VCaP (cell line): ENCODE measurements at regions not wholly inside any gene's neighbourhood (a gene's known extent, or its start where the extent isn't known, plus 50 kb on each side); places are given as distances from the start of the nearest gene placed in this dataset.

Source experiments
- H3K27ac ChIP-seq: fragments of 450-650 bp; 2 replicates; pipeline ENCODE4 v1.5.1; 2017
- TF ChIP-seq, protein P1 (sequence below): fragments of 450-650 bp; conservative IDR thresholded peaks from 2 replicates; pipeline ENCODE4 v1.5.1; 2017; ENCODE audit warnings: mild to moderate bottlenecking, moderate library complexity

DNA sequence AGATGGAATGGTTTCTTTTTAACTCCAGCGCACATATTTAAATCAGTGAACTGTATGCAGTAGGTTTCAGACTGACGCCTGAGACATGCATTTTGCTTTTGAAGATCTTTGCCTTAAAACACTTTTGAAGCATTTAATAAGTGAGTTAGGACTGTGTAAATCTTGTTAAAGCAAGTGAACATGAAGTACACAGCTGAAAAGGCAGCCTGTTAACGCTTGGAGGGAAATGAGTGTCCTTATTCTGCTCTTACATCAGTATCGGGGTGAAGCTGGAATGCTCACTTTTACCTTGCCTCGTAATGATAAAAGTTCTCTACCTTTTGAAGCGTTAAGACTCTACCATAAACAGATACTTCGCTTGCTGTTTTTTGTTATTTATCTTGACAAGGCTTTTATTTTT lies 552.2 kb downstream of the ZNF608 start:
- H3K27ac ChIP-seq: no peak overlapping the region
- TF ChIP-seq, protein P1, sequence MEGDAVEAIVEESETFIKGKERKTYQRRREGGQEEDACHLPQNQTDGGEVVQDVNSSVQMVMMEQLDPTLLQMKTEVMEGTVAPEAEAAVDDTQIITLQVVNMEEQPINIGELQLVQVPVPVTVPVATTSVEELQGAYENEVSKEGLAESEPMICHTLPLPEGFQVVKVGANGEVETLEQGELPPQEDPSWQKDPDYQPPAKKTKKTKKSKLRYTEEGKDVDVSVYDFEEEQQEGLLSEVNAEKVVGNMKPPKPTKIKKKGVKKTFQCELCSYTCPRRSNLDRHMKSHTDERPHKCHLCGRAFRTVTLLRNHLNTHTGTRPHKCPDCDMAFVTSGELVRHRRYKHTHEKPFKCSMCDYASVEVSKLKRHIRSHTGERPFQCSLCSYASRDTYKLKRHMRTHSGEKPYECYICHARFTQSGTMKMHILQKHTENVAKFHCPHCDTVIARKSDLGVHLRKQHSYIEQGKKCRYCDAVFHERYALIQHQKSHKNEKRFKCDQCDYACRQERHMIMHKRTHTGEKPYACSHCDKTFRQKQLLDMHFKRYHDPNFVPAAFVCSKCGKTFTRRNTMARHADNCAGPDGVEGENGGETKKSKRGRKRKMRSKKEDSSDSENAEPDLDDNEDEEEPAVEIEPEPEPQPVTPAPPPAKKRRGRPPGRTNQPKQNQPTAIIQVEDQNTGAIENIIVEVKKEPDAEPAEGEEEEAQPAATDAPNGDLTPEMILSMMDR: no peak

DNA sequence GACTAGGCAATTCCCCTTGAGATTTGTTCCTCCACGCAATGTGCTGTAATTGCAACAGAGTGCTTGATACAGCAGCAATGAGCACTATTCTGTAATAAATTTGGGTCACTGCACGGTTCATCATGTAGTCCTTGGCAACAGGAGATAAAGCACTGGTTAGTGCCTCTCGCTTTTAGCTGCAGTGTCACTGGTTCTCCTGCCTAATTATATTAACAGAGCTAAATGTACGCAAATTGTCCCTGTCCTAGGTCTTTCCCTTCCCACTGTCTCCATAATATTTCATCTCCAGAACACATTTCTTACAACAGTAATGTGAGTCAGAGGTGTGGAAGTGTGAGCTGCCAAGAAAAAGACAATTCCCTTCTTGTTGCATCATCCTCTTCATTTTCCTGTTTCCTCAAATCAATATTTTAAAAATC lies 553.1 kb downstream of the ZNF608 start:
- H3K27ac ChIP-seq: no peak overlapping the region
- TF ChIP-seq, protein P1: no peak

DNA sequence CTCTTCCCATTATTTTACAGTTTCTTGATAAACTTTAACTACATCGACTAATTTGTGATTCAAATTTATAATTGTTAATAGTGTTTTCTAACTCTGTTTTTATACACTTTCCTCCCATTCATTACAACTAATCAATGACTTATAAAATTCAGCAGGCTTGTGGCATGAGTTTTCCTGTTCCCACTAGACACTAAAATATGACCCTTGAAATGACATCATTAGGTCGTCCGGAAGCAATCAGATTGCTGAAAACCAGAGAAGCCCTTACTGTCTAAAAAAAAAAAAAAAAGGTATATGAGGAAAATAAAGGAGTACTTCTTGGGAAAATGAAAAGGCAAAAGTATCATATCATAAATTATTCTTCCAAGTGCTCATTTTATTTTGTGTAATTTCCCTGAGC lies 553.7 kb downstream of the ZNF608 start:
- H3K27ac ChIP-seq: no peak overlapping the region

DNA sequence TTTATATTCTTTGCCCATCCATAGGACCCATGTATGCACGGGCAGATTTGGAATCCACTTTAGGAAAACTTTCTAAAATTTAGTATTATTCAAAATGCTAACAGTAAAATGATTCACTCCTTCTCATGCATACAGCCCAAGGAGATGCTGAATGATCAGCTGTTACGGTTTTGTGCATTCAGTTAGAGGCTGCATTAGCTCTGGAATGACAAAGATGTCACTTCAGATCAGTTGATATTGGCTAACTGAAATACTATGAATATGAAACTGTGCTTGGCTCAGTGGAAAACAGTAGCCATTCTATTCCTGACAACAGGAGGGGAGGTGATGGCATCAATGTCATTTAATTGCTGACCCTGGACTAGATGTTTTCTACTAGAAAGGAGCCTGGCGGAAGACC lies 560.7 kb downstream of the ZNF608 start:
- TF ChIP-seq, protein P1: no peak
- H3K27ac ChIP-seq: no peak overlapping the region

More for the DNA sequence above, 553.7 kb downstream of the ZNF608 start:
- TF ChIP-seq, protein P1: no peak

DNA sequence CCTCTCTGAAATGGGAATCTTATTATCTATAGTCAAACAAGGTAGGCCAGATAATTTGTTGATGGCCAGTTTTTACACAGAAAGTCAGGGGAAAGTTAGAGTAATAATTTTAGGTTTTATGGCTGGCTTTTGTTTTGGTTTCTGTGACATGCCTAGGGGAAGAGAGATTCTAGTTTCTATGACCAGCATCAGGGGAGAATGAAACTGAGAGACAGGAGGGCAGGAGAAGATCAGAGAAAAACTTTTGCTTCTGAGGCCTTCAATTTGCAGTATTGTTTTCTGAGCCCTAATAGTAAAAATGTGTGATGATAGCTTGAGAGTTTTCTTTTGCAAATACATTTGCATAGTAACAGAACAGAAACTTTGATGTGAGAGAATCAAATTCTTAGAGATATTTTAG lies 564.3 kb downstream of the ZNF608 start:
- no peak overlapping the region for H3K27ac ChIP-seq
- TF ChIP-seq, protein P1: no peak

DNA sequence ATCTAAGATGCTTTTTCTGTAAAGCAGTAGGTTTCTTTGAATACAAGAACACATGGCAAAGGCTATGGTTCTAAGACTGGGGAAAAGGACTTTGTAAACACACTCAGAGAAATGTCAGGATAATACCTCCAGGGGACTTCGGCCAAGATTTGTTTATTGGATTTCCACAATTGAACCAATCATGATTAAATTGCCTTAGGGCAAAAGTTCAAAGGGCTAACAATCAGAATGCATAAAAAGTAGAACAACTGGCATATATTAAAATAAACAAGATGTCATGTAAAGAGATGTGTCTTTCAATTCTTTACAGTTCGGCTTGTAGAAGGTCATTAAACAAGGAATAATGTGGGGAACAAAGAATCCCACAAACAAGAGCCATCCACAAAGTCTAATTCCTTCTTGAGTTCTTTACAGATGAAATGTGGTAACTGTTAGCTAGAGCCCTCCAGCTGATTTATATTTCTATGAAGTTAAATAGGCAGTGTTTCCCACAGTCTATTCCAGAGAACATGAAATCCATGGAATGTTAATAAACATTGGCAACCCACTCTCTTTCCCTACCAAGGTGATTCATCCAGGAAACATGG lies 565.5 kb downstream of the ZNF608 start:
- TF ChIP-seq, protein P1: no peak
- H3K27ac ChIP-seq: no peak overlapping the region

DNA sequence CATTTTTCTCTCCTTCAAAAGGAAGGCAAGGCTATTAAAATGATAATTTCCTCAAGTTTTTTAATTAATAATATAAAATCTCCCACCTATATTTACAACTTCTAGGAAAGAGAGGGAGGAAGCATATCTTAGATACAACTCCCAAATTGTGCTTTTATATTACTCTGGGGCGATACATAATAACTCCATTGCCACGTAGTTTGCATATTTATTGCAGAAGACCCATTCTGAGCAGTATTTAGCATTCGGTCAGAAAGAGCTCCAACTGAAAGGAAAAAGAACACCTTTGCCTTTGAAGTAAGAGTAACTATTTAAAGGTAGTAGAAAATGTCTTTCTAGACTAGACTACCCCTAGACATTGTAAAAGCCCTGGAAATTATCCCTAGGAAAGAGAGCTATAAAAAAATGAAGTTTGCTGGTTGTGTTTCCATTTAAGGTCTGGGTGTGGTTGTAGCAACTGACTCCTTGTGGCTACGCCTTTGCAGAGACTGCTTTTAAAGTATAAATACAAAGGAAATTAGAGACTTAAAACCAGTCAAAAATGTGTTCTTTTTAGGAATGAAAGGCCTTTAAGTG lies 566.1 kb downstream of the ZNF608 start:
- no peak overlapping the region for H3K27ac ChIP-seq
- TF ChIP-seq, protein P1: no peak
